HS-5 (cell line): ENCODE measurements at regions not wholly inside any gene's neighbourhood (a gene's known extent, or its start where the extent isn't known, plus 50 kb on each side); places are given as distances from the start of the nearest gene placed in this dataset.
"Not testable (repeated sequence)": the region's sequence is repeated elsewhere in the genome, so short reads cannot be mapped to it uniquely, and the experiment has no call there.

Experiments
- DNase-seq: peaks from one replicate; pipeline ENCODE4 v3.0.0-alpha.2; 2012; ENCODE audit warnings: low read depth

DNA sequence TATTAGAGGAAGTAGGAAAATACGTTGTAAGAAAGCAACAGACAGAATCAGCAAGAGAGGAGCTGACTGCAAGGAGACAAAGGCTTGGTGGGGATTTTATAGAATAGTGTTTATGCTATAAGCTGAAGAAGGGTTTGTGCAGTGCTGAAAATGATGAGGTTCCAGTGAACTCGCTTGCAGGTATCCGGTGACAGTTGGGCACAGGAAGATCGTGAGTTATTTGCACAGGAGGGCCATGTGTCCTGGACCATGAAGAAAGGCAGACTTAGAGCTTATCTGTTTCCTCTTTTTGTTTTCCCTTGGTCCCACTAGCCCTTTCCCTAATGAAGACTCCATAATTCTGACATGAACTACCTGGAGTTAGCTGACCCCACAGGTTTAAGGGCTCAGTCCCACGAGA, 61.4 kb downstream of the NXNL2 start:
- DNase-seq: no peak

DNA sequence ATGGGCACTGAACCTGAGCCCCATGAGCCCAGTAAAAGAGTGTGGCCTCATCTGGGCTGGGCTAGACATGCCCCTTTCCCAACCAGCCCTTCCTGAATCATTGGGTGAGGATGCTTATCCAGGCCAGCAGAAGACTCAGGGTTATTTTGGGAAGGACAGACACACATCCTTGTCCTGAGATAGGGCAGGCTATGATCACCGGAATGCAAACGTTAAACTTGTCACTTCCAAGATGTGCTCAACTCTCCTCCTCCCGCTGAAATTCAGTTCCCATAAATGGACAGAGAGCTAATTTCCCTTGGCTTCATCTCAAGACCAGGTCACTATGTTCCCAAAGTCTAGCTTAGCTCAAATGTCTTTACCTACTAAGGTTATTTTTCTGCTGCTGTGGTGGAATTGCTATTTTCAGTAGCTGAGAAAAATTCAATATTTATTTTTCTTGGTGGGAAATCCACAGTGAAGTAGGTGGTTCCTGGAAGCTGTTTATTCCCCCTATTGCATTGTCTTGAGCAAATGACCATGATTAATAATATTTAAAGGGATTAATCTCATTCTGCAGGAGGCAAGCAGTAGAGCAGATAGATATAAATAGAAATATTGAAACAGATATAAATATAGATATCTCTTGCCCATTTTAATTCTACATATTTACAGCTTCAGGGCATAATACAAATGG, 70.0 kb downstream of the NXNL2 start:
- no peak for DNase-seq

DNA sequence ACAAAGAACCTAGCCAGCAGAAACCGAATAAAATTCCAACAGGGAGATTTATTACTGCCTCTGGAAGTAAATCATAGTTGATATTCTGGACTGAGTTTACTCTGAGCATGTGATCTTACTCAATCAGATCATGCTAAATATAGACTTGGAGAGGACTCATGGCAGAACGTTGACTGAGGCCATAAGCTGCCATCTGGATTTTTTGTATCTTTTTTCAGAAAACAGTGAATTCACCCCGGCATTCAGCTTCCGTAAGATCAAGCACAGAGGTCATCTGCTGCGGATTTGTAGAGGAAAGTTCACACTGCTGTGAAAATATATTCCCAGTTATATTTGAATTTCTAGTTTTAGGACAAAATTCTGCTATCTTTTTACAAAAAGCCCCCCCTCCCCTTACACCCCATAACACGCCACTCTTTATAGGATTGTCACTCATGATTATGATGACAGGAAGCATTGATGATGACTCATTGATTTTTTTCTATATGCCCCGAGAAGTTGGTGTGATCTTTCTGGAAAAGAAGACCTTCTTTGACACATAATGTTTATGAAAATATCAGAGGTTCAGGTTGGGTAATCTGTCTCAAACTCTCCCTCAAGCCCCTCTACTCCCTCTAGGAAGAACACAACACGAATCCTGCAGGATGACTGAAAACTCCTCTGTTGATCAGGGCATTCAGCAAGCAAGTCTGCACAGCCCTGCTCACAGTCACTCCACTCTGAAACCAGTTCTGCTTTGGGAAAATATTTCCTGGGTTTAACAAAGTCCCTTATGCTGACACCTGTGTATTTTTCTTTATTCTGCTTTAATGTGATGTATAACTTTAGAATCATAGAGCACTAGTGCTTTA, 70.8 kb downstream of the NXNL2 start:
- no peak for DNase-seq

DNA sequence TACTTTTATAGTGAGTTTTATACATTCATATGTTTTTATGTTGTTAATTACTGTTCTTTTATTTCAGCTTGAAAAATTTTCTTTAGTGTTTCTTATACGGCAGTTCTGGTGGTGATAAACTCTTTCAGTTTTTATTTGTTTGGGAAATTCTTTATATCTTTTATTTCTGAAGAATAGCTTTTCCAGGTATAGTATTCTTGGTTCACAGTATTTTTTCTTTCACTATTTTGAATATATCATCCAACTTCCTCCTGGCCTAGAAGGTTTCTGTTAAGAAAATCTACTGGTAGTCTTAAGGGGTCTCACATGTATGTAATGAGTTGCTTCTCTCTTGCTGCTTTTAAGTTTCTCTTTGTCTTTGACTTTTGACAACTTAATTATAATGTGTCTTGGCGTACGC, 79.4 kb downstream of the NXNL2 start:
- DNase-seq: no peak

DNA sequence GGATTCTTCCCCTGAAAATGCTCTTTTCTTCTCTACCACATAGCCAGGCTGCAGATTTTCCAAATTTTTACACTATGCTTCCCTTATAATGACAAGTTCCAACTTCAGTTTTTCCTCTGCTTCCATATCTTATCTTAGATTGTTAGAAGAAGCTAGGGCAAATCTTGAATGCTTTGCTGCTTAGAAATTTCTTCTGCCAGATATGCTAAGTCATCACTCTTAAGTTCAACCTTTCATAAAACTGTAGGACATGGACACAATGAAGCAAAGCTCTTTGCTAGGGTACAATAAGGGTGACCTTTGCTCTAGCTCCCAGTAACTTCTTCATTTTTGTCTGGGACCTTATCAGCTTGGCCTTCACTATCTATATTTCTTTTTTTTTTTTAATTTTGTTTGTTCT, 88.7 kb downstream of the NXNL2 start:
- DNase-seq: no peak

DNA sequence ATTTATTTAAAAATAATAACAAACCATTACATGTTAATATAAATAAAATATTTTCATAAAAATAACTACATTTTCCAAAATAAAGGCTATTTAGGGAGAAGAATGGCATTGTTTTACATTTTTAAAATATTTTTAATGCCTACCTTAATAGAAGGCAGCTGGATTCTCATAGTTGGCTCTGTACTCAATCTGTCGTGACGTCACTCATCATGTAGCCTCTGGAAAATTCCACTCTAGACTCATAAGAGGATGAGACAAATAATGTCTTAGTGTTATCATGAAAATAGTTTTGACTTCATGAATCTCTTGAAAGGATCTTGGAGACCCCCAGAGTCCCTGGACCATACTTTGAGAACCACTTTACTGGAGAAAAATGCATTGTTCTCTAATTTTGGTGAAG, 93.1 kb downstream of the NXNL2 start:
- DNase-seq: no peak

DNA sequence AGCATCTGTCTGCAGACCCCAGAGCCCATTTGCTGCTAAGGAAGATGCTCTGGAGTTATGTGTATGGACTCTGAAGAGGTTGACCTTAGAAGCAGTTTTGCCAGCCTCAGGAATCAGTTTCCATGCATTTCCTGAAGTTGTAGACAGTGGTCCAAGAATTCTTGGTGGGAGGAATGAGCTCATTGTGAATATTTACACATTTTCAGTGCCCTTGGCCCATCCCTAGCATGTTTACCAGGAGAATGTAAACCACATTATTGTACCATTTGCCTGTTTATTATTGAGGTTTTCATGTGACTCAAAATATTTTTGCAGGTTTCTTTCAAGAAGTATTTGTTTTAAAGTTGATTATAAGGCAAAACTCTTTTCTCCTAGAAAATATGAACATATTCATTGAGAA, 93.8 kb downstream of the NXNL2 start:
- DNase-seq: no peak

DNA sequence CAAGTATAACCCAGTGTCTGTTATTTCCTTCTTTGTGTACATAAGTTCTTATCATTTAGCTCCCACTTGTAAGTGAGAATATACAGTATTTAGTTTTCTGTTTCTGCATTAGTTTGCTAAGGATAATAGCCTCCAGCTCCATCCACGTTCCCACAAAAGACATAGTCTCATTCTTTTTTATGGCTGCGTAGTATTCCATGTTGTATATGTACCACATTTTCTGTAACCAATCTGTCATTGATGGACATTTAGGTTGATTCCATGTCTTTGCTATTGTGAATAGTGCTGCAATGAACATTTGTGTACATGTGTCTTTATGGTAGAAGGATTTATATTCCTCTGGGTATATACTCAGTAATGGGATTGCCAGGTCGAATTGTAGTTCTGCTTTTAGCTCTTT, 95.6 kb downstream of the NXNL2 start:
- not testable (repeated sequence) for DNase-seq

DNA sequence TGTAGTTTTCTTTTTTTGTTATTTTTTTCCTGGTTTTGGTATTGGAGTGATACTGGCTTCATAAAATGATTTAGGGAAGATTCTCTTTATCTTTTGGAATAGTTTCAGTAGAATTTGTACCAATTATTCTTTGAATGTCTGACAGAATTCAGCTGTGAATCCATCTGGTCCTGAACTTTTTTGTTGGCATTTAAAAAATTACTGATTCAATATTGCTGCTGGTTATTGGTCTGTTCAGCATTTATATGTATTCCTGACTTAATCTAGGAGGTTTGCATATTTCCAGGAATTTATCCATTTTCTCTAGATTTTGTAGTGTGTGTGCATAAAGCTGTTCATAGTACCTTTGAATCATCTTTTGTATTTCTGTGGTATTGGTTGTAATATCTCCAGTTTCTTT, 100.2 kb downstream of the NXNL2 start:
- no peak for DNase-seq

DNA sequence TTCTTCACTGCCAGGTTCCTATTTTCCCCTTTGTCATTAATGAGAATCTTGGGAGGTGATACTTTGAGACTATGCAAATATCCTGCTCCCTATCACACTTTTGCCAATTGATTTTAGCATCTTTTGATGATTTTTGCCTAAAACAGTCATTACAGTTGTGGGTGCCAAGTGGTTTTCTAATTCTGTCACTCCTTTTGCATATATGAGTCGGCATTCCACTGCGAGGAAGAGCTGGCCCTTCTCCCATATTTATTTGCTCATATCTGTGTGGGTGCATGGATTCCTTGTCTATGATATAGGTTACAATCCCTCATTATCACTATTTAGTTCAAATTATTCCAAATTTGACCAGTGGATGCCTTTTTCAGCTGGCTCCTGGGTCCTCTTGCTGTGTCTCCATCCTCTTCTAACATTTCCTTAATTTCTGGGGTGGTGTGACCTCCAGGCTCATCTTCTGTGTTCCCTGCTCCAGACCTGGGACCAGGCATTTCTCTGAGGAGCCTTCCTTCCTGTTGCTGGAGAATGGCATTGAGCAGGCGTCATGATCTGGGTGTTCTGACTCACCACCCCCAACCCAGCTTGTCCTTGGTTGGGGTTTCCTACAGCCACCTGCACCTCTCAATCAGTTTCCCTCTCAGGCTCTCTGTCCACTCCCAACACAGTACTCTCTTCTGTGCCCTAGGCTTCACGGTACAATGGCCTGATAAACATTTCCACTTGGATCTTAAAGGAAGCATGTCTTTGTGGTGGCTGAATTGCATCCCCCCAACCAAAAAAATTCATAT, 106.7 kb downstream of the NXNL2 start:
- peak; percentile 13 for DNase-seq

DNA sequence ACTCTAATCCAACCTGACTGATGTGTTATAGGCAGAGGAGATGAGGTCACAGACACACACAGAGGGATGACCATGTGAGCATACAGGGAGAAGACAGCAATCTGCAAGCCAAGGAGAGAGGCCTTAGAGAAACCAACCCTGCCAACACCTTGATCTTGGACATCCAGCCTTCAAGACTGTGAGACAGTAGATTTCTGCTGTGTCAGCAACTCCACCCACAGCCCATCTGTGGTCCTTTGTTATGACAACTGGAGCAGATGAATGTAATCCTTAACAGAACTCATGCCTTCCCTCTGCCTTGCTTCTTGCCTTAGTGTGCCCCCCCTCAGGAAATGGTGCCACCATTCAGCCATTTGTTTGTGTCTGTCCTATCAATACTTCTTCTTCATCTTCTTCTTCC, 107.4 kb downstream of the NXNL2 start:
- no peak for DNase-seq

DNA sequence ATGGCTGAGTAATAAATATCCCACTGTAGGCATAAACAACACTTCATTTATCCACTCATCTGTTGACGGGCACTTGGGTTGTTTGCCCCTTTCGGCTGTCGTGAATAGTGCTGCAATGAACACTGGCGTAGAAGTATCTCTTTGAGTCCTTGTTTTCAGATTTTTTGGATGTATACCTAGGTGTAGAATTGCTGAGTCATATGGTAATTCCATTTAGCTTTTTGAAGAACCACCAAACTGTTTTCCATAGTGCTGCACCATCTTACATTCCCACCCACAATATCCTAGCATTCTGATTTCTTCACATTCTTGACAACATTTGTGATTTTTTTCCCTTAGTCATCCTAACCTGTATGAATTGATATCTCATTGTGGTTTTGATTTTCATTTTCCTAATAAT, 109.0 kb downstream of the NXNL2 start:
- DNase-seq: no peak

DNA sequence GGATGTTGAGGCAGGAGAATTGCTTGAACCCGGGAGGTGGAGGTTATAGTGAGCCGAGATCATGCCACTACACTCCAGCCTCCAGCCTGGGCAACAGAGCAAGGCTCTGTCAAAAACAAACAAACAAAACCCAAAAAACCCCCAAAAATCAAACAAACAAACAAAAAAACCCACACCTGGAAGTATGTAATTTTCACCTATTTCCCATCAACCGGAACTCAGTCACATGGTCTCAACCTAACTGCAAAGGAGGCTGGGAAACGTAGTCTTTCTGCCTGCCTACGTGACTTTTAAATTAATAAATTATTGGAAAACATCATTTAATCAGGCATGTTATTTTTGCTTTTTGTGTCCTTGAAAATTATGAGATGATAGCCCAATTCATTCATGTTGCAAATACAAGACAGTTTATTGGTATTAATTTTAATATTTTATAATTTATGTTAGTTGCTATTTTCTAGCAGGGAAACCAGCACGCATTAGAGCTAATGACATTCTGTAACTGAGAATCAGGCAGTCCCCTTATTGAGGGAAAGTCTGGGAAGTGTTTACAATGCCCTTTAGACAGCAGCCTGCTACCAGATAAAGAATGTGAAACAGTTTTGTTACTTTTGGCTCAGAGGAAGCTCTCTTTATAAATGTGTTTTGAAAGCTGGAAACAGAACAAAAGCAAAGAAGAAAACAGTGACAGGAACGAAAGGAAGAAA, 110.3 kb downstream of the NXNL2 start:
- DNase-seq: no peak

DNA sequence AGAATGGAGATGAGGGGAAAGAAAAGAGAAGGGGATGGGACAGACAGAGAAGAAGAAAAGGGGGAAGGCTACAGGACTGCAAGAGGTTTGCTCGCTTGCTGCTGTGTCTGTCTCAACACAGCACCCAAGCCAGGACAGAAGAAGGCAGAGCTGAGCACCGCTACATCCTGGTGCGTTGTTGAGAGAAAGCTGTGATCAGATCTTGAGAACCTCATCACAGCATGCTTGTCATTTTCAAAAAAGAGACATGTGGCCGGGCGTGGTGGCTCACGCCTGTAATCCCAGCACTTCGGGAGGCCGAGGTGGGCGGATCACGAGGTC, 110.9 kb downstream of the NXNL2 start:
- DNase-seq: no peak

DNA sequence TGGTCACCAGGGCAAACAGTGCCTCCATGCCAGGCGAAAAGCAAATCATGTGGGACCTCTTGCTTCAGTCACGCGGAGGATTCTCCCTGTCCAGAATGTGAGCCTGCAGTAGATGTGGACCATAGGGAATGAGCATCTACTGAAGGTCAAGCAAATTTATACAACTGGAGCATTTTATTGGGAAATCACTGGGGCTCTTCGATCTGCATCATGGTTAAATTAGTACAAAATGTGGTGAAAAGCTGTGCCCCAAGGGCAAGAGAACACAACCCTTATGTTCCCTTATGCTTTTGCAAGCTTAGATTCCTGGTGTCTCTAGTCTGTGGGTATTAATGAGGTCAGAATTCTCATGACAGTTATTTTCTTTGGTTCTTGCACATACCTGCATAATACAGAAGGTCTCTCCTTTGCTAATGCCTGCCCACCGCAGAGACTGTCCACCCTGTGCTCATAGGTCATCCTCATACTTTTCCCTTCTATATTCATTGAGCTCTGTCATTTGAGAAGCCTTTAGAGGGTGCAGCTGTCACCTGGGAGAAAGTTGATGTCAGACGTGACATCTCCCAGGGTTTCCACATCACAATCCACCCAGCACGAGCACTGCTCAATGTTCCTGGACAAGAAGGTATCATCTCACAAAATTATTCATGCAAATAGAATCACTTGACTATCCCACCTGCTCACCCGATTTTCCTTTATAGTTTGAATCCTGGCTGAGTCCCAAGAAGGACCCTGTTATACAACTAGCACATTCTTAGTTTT, 111.7 kb downstream of the NXNL2 start:
- no peak for DNase-seq

DNA sequence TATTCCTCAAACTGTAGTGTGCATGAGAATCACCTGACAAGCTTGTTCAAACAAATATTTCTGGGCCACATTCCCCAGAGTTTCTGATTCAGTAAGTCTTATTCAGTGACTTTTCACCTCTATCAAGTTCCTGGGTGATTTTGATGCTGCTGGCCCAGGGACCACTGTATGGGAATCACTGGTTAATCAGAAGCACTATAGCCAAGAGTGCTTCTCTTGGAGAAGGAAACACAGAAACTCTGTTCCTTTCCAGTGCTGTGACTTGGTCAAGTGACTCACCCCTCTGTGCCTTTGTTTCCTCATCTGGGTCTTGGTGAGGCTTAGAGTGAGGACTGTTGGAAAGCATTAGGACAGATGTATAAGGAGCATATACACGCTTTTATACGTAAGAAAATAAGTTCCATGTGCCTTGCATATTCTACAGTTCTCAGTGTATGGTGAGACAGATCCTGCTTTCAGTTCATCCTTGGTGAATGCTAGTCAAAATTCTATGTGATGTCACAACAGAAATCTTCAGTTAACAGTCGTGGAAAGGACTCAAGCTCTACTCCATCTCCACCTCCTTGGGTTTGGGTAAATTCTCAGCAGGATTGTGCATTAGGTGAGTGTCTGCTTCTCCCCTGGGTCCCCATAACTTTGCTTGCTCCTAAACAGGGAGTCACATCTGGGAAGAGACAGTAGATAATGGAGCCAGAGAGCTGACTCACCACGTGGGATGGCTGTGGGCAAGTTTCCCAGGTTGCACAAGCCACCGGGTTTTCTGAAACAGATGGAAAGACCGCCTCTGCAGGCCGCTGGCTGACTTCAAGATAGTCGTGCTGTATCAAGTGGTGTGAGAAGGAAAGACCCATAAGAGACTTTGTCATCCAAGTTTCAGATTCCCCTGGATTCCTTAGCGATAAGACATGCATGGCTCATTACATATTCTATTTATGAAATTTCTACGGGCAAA, 117.0 kb downstream of the NXNL2 start:
- DNase-seq: peak; percentile 99

DNA sequence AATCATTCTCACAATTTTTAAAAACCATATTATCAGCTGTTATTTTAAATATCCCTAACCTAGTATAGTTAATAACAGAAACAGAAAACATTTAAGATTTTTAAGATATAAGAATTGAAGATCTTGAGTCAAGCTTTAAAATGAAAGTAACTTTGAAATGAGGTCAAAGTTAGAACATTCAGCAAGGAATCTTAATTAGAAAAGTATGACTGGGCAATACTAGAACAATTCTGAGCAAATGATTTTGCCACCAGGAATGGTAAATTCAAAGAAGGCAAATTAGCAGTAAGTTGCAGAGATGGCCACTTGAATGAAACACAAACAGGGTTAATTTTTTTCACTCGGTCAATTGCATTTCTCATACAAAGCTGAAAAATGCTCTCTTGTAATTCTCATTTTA, 117.9 kb downstream of the NXNL2 start:
- DNase-seq: peak; percentile 19

DNA sequence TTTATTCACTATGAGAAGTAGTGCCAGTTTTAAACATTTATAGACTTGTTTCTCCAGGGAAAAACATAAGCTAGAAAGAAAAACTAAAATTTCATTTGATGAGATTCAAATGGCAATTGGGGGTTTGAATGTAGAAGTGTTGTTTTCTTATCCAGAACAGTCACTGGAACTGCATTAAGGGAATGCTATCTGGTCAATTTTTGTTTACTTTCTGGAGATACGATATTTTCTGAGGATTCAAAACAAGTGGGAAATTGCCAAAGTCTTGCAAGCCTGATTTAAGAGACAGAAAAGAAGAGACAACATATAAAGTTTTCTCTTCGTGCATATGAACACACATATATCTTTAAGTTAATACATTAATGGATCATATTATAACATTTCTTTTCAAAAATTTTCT, 118.4 kb downstream of the NXNL2 start:
- DNase-seq: no peak

DNA sequence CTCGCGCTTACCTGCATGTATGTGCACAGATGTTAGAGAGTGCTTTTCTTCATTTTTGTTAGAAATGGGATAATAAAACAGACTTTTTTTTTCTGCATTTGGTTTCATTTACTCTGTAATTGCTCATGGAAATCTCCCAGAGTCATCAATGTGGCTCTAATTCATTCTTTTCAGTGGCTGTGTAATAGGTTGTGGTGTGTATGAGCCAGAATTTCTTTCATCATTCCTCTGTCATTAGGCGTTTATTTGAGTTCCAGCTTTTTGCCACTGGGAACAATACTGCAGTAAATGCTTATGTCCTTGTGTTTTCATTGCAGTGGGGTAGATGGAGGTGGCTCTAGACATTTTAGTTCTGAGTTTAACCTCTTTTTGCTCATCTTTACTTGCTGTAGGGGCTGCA, 118.9 kb downstream of the NXNL2 start:
- DNase-seq: peak; percentile 24

DNA sequence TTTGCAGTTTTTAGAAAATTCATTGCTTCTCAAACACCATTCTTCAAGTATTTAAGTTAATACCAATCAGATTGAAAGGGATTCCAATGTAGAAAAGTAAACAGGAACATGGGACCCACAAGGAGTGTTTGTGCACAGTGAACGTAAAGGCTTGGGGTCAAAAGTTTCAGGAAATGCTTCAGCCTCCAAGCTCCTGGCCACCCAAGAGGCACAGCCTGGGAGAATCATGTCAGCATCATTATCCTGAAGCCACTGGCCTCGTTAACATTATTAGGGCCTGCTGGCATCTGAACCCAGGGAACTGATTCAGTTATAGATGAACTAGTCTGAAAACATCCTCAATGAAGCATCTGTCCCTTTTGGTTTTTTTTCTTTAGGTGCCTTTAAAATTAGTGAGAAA, 122.9 kb downstream of the NXNL2 start:
- no peak for DNase-seq
